H1 (cell line): ENCODE measurements at regions not wholly inside any gene's neighbourhood (a gene's known extent, or its start where the extent isn't known, plus 50 kb on each side); places are given as distances from the start of the nearest gene placed in this dataset.

ENCODE experiments used
- CHD2 ChIP-seq: IDR thresholded peaks from 2 replicates; pipeline ENCODE4 v1.6.1; 2012; ENCODE audit warnings: low read length, improper control_type of control experiment
- CHD7 ChIP-seq: fragments of 300-600 bp; sonication (generic); IDR thresholded peaks from 2 replicates; pipeline ENCODE4 v1.7.1; 2012; ENCODE audit warnings: low read length, moderate library complexity, mild to moderate bottlenecking, inconsistent platforms; ENCODE audit not compliant: insufficient replicate concordance
- KDM4A ChIP-seq: IDR thresholded peaks from one replicate; pipeline ENCODE4 v1.7.1; 2012; ENCODE audit warnings: low read depth, mild to moderate bottlenecking, moderate library complexity, low read length, inconsistent platforms; ENCODE audit not compliant: severe bottlenecking
- NRF1 ChIP-seq: IDR thresholded peaks from 2 replicates; pipeline ENCODE4 v1.6.1; 2011; ENCODE audit warnings: mild to moderate bottlenecking, low read depth, low read length, improper control_type of control experiment
- RBBP5 ChIP-seq: IDR thresholded peaks from 2 replicates; pipeline ENCODE4 v1.7.1; 2012; ENCODE audit warnings: low read depth, mild to moderate bottlenecking, inconsistent platforms, low read length, moderate library complexity, borderline replicate concordance
- SAP30 ChIP-seq: fragments of 300-600 bp; sonication (generic); IDR thresholded peaks from 2 replicates; pipeline ENCODE4 v1.7.1; 2012; ENCODE audit warnings: low read length, moderate library complexity, mild to moderate bottlenecking, inconsistent platforms; ENCODE audit not compliant: insufficient read depth, insufficient replicate concordance
- SP1 ChIP-seq: IDR thresholded peaks from 2 replicates; pipeline ENCODE4 v1.6.1; 2011; ENCODE audit warnings: low read depth, low read length
- SP2 ChIP-seq: IDR thresholded peaks from 2 replicates; pipeline ENCODE4 v1.6.1; 2012; ENCODE audit warnings: mild to moderate bottlenecking, low read length, inconsistent platforms
- TAF1 ChIP-seq: IDR thresholded peaks from 2 replicates; pipeline ENCODE4 v1.6.1; 2011; ENCODE audit warnings: mild to moderate bottlenecking, low read depth, low read length
- TCF12 ChIP-seq: IDR thresholded peaks from 2 replicates; pipeline ENCODE4 v1.6.1; 2011; ENCODE audit warnings: low read depth, mild to moderate bottlenecking, low read length
- ZNF274 ChIP-seq: IDR thresholded peaks from 2 replicates; pipeline ENCODE4 v1.7.0; 2012; ENCODE audit warnings: low read length, borderline replicate concordance; ENCODE audit errors: extremely low read depth

- no peak for TF ChIP-seq CHD7
- peak; percentile 61; the same call in 1 of the 2 replicates for TF ChIP-seq RBBP5
- no peak for TF ChIP-seq SP2
- TF ChIP-seq SP1 = no peak
- TF ChIP-seq SAP30 = no peak
- TF ChIP-seq ZNF274 = no peak
- no peak for TF ChIP-seq TCF12
- 0 out of 2 replicates have a peak, but pooled peaks have one; percentile 2 for TF ChIP-seq NRF1
- no peak for TF ChIP-seq CHD2
- TF ChIP-seq KDM4A = peak; percentile 87
- TF ChIP-seq TAF1 = no peak; the same call in none of the 2 replicates
Observed at GRCh38 chr17:30600060-30600829, 123.0 kb downstream of the GOSR1 start (continued).
